Retina (tissue), 1 donor: ENCODE measurements at regions not wholly inside any gene's neighbourhood (a gene's known extent, or its start where the extent isn't known, plus 50 kb on each side); places are given as distances from the start of the nearest gene placed in this dataset.
"Not testable (repeated sequence)": the region's sequence is repeated elsewhere in the genome, so short reads cannot be mapped to it uniquely, and the experiment has no call there.

Source experiments
- DNase-seq: peaks from one replicate; pipeline ENCODE4 v3.0.0-alpha.2; 2016

GRCh38 chr5:40220260-40220659 lies 459.5 kb upstream of the PTGER4 start:
- no peak for DNase-seq

DNA sequence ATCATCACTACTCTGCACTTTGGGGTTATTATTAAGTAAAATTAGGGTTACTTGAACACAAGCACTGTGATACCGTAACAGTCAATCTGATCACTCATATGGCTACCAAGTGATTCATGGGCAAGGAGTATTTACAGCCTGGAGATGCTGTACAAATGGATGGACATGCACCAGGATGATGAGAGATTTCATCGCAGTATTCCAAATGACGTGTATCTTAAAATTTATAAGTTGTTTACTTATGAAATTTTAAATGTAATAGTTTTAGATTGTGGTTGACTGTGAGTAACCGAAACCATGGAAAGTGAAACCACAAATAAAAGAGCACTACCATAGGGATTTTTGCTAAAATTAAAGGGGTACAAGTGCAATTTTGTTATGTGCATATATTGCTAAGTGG lies 462.2 kb upstream of the PTGER4 start:
- no peak for DNase-seq

GRCh38 chr5:40210694-40211093 lies 469.0 kb upstream of the PTGER4 start:
- no peak for DNase-seq

- DNase-seq, result no peak
These were observed 473.7 kb upstream of the PTGER4 start for GRCh38 chr5:40206030-40206429.

DNA sequence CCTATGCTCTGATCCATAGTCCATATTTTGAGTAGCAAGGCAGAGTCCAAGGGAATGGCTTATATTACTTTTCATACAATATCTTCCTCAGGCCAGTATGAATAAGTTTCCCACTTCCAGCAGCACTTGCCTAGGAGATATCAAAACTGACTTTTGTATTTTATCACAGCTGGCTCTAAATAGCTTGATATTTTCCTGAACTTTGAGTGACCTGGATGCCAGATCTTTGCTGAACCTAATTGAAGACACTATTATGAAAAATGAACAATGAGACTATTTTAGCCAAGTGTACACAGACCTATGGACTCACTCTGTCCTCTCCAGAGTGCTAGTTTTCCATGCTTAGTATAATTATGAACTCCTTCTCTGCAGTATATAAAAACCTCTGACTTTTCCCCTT lies 475.6 kb upstream of the PTGER4 start:
- DNase-seq, result no peak

- DNase-seq, result no peak
These were observed 476.8 kb upstream of the PTGER4 start for GRCh38 chr5:40202814-40203440.

GRCh38 chr5:40198736-40199135 lies 481.0 kb upstream of the PTGER4 start:
- DNase-seq, result no peak

DNA sequence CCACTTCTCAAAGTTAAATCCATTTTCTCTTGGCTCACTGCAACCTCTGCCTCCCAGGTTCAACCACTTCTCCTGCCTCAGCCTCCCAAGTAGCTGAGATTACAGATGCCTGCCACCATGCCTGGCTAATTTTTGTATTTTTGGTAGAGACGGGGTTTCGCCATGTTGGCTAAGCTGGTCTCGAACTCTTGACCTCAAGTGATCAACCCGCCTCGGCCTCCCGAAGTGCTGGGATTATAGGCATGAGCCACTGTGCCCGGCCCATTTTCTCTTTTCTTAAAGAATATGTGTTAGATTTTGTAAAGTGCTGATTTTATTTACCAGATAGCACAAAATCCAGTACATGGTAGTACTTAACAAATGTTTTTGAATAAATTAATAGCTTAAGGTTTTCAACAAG lies 484.1 kb upstream of the PTGER4 start:
- DNase-seq, result not testable (repeated sequence)

DNA sequence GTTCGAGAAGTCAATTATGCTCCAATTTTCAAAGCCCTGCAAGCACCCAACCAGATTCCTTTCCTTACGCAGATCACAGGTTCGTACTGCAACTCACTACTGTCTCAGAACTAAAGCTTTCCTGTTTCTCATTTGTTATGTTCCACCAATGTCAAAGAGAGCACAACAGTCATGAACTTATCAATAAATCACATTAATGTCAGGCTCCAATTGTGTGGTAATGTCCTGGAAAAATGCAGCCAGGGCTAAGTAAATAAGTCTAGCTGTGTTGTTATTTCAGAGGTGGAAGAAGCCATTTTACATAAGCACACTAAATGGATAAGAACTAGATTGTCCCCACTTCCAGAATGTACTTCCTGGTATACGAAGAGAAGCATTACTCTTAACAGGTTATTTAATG lies 488.6 kb upstream of the PTGER4 start:
- no peak for DNase-seq

- no peak for DNase-seq
These were observed 507.0 kb upstream of the PTGER4 start for GRCh38 chr5:40172721-40173120.

GRCh38 chr5:40171971-40172370 lies 507.7 kb upstream of the PTGER4 start:
- DNase-seq, result no peak

DNA sequence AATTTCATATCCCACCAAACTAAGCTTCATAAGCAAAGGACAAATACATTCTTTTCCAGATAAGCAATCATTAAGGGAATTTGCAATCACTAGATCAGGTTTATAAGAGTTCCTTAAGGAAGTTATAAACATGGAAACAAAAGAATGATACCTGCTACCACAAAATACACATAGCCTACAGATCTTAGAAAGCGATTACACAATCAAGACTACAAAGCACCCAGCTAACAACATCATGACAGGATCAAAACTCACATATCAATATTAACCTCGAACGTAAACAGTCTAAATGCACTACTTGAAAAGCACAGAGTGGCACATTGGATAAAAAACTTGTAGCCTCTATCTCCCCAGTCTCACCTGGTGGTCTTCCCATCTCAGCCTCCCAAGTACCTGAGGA lies 512.4 kb upstream of the PTGER4 start:
- no peak for DNase-seq

GRCh38 chr5:40166802-40167201 lies 512.9 kb upstream of the PTGER4 start:
- no peak for DNase-seq

GRCh38 chr5:40165789-40166728 lies 513.7 kb upstream of the PTGER4 start:
- DNase-seq, result no peak

GRCh38 chr5:40165106-40165788 lies 514.5 kb upstream of the PTGER4 start:
- DNase-seq, result no peak

DNA sequence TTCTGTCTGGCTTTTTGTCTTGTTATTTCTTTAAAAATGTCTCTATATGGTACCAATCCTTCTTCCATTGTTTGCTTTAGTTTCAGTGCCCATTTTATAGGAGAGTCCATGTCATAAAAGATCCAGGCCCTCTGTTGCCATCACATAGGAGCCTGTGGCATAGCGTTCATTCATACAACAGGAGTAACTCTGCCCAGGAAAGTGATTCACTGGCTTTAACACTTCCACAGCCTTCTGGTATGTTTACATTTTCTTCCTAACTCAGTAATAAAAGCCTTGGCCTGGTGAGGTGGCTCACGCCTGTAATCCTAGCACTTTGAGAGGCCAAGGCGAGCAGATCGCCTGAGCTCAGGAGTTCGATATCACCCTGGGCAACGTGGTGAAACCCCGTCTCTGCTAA lies 519.3 kb upstream of the PTGER4 start:
- DNase-seq, result no peak

GRCh38 chr5:40154194-40154593 lies 525.5 kb upstream of the PTGER4 start:
- no peak for DNase-seq

GRCh38 chr5:40150896-40151295 lies 528.8 kb upstream of the PTGER4 start:
- no peak for DNase-seq

DNA sequence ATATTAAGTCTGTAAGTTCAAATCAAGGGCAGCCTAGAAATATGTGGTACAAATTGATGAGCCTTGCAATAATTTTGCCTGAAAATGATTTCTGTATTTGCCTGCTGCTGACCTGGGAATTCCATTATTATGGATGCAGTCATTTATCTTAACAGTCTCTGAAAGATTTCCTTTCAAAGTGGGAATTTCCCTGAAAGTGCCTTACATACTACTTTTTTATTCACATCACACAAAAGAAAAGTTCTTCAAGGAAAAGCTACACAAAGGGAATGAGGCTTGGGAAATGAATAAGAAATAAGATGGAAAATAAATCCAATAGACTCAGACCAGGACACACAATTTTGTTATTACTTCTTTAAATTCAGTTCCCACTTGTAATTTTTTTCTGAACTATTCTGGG lies 537.8 kb upstream of the PTGER4 start:
- DNase-seq, result no peak

- DNase-seq, result no peak
These were observed 538.3 kb upstream of the PTGER4 start for GRCh38 chr5:40141418-40141817.

GRCh38 chr5:40137223-40137622 lies 542.5 kb upstream of the PTGER4 start:
- DNase-seq, result no peak

- no peak for DNase-seq
These were observed 544.7 kb upstream of the PTGER4 start for GRCh38 chr5:40134883-40135520.

GRCh38 chr5:40124367-40124766 lies 555.3 kb upstream of the PTGER4 start:
- DNase-seq, result no peak
